ENCODE measurements at regions not wholly inside any gene's neighbourhood (a gene's known extent, or its start where the extent isn't known, plus 50 kb on each side); places are given as distances from the start of the nearest gene placed in this dataset.

- TF ChIP-seq EZH2 (IDR thresholded peaks at IDR 0.05; ENCODE audit: insufficient read depth, poor library complexity, severe bottlenecking): no peak
- TF ChIP-seq EZH2phosphoT487 (IDR thresholded peaks at IDR 0.05; ENCODE audit: insufficient read depth, low read depth): no peak
These were observed 68.0 kb downstream of the ZFP36L2 start for GRCh38 chr2:43158259-43158880.
